OCI-LY3 (cell line): ENCODE measurements at regions not wholly inside any gene's neighbourhood (a gene's known extent, or its start where the extent isn't known, plus 50 kb on each side); places are given as distances from the start of the nearest gene placed in this dataset.
"Not testable (repeated sequence)": the region's sequence is repeated elsewhere in the genome, so short reads cannot be mapped to it uniquely, and the experiment has no call there.

Experiments used
- H2AFZ ChIP-seq: fragments of 200-600, 300-600 bp; shearing (Covaris generic); 2 replicates; pipeline ENCODE4 v1.6.0; 2014; ENCODE audit warnings: antibody characterized with exemption, low read depth, low read length
- H3K27ac ChIP-seq: fragments of 200-600, 300-600 bp; sonication (generic); 2 replicates; pipeline ENCODE4 v1.5.1; 2014; ENCODE audit warnings: mild to moderate bottlenecking, low read length, moderate library complexity, mixed read lengths
- H3K27me3 ChIP-seq: fragments of 200-600, 300-600 bp; sonication (generic); 2 replicates; pipeline ENCODE4 v1.6.1; 2014; ENCODE audit warnings: low read depth, low read length, mixed read lengths
- H3K36me3 ChIP-seq: fragments of 200-600, 300-600 bp; sonication (generic); replicated peaks from 2 replicates; pipeline ENCODE3; 2014; ENCODE audit warnings: low read depth, low read length, mixed read lengths
- H3K4me1 ChIP-seq: fragments of 300-600, 200-600 bp; sonication (generic); 2 replicates; pipeline ENCODE4 v1.6.1; 2014; ENCODE audit warnings: low read length, mixed read lengths
- H3K4me2 ChIP-seq: fragments of 200-600, 300-600 bp; sonication (generic); 2 replicates; pipeline ENCODE4 v1.6.1; 2014; ENCODE audit warnings: low read length, mixed read lengths
- H3K4me3 ChIP-seq: fragments of 300-600, 200-600 bp; sonication (generic); 2 replicates; pipeline ENCODE4 v1.5.1; 2014; ENCODE audit warnings: antibody characterized with exemption, mild to moderate bottlenecking, low read length, moderate library complexity
- H3K79me2 ChIP-seq: fragments of 300-600, 200-600 bp; shearing (Covaris generic); 2 replicates; pipeline ENCODE4 v1.6.1; 2014; ENCODE audit warnings: mild to moderate bottlenecking, low read length, mixed read lengths
- H3K9ac ChIP-seq: fragments of 300-600, 200-600 bp; shearing (Covaris generic); 2 replicates; pipeline ENCODE4 v1.6.0; 2014; ENCODE audit warnings: mild to moderate bottlenecking, low read length, moderate library complexity
- H3K9me3 ChIP-seq: fragments of 200-600, 300-600 bp; shearing (Covaris generic); 2 replicates; pipeline ENCODE4 v1.6.1; 2014; ENCODE audit warnings: low read length, mixed read lengths; ENCODE audit not compliant: insufficient read depth
- H4K20me1 ChIP-seq: fragments of 200-600, 300-600 bp; sonication (generic); 2 replicates; pipeline ENCODE4 v1.6.1; 2016; ENCODE audit warnings: low read length, mixed read lengths; ENCODE audit not compliant: insufficient read depth
- CTCF ChIP-seq: fragments of 200-600, 300-600 bp; sonication (generic); IDR thresholded peaks from 2 replicates; pipeline ENCODE4 v1.5.1; 2014; ENCODE audit warnings: antibody characterized with exemption, low read length, low read depth
- EZH2phosphoT487 ChIP-seq: fragments of 200-600 bp; shearing (Covaris generic); IDR thresholded peaks from 2 replicates; pipeline ENCODE4 v1.6.1; 2018; ENCODE audit warnings: antibody characterized with exemption, mixed run types, low read depth

GRCh38 chr7:138188290-138188858 lies 112.1 kb downstream of the AKR1D1 start:
- no peak overlapping the region for H3K9ac ChIP-seq
- H3K27me3 ChIP-seq: no peaks in the 10 kb centered on the region

GRCh38 chr7:138194567-138194966 lies 118.3 kb downstream of the AKR1D1 start:
- no peaks in the 10 kb centered on the region for H3K36me3 ChIP-seq
- H3K79me2 ChIP-seq: no peaks in the 10 kb centered on the region
- no peaks in the 10 kb centered on the region for H4K20me1 ChIP-seq
- H3K4me2 ChIP-seq: no peak overlapping the region
- H3K4me3 ChIP-seq: no peak overlapping the region
- no peak overlapping the region for H3K9ac ChIP-seq
- TF ChIP-seq EZH2phosphoT487: no peak
- no peak for TF ChIP-seq CTCF
- no peaks in the 10 kb centered on the region for H3K9me3 ChIP-seq
- H3K27ac ChIP-seq: no peak overlapping the region
- H2AFZ ChIP-seq: no peak overlapping the region
- H3K27me3 ChIP-seq: no peaks in the 10 kb centered on the region
- H3K4me1 ChIP-seq: no peaks in the 10 kb centered on the region

More at GRCh38 chr7:138188290-138188858, 112.1 kb downstream of the AKR1D1 start:
- H3K36me3 ChIP-seq: no peaks in the 10 kb centered on the region
- H4K20me1 ChIP-seq: no peaks in the 10 kb centered on the region
- no peaks in the 10 kb centered on the region for H3K9me3 ChIP-seq
- H3K4me2 ChIP-seq: no peak overlapping the region
- H3K79me2 ChIP-seq: no peaks in the 10 kb centered on the region
- H3K4me3 ChIP-seq: no peak overlapping the region
- H2AFZ ChIP-seq: no peak overlapping the region
- no peaks in the 10 kb centered on the region for H3K4me1 ChIP-seq
- H3K27ac ChIP-seq: no peak overlapping the region
- TF ChIP-seq CTCF: no peak
- TF ChIP-seq EZH2phosphoT487: no peak

- no peak overlapping the region for H2AFZ ChIP-seq
- TF ChIP-seq EZH2phosphoT487 (no peak), CTCF (no peak)
These were observed 118.9 kb downstream of the AKR1D1 start for GRCh38 chr7:138195151-138195571.

GRCh38 chr7:138196503-138196946 lies 120.3 kb downstream of the AKR1D1 start:
- H3K9me3 ChIP-seq, H3K4me2 ChIP-seq, H3K4me1 ChIP-seq, H3K4me3 ChIP-seq, H2AFZ ChIP-seq, H3K79me2 ChIP-seq, H3K36me3 ChIP-seq, H3K27me3 ChIP-seq, H3K9ac ChIP-seq, H4K20me1 ChIP-seq, H3K27ac ChIP-seq: not testable (repeated sequence)

More at GRCh38 chr7:138195151-138195571, 118.9 kb downstream of the AKR1D1 start:
- no peak overlapping the region for H3K27ac ChIP-seq
- no peaks in the 10 kb centered on the region for H3K4me1 ChIP-seq
- no peak overlapping the region for H3K9ac ChIP-seq
- no peaks in the 10 kb centered on the region for H4K20me1 ChIP-seq
- no peaks in the 10 kb centered on the region for H3K36me3 ChIP-seq
- H3K4me3 ChIP-seq: no peak overlapping the region
- no peak overlapping the region for H3K4me2 ChIP-seq
- H3K79me2 ChIP-seq: no peaks in the 10 kb centered on the region
- no peaks in the 10 kb centered on the region for H3K27me3 ChIP-seq
- no peaks in the 10 kb centered on the region for H3K9me3 ChIP-seq
